HG03139 (cell line): ENCODE measurements at regions not wholly inside any gene's neighbourhood (a gene's known extent, or its start where the extent isn't known, plus 50 kb on each side); places are given as distances from the start of the nearest gene placed in this dataset.

Source experiments
- ATAC-seq: cut with Tn5 transposase; IDR thresholded peaks from one replicate; pipeline ENCODE4 v1.9.1; 2021; ENCODE audit not compliant: unreplicated experiment

GRCh38 chr2:82875858-82876257, 1583.2 kb downstream of the SUCLG1 start:
- ATAC-seq, result no peak

DNA sequence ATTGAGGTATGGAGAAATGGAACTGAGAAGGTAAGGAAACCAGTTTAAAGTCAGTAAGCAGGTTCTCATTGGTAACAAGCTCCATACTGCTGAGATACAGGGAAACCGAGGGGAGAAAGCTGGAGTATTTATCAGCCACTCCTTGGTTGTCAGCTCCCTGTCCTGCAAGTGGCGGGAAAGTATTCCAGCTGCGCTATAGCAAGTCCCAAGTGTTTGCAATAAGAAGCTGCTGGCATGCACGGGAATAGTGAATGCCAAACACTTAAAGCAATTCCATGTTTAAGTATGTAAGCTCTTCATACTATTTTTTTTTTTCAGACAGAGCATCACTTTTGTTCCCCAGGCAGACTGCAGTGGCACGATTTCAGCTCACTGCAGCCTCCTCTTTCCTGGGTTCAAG, 1601.1 kb downstream of the SUCLG1 start:
- no peak for ATAC-seq

DNA sequence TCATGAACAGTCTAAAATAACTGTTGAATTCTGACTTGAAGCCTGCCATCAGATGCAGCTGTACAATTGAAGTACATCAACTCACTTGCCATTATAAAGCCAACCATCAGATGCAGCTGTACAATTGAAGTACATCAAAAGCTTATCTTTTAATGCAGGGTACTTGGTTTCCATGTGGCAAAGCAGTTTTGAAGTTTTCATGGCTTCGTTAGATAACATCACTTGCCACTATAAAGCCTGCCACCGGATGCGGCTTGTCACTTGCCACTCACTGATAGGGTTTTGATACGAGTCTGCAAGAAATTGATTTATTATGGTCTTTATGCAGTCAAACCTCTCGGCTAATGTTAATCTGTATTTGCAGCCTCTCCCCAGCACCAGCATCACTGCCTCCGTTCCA, 1605.8 kb downstream of the SUCLG1 start:
- ATAC-seq, result no peak

GRCh38 chr2:82852787-82853186, 1606.3 kb downstream of the SUCLG1 start:
- ATAC-seq, result no peak

DNA sequence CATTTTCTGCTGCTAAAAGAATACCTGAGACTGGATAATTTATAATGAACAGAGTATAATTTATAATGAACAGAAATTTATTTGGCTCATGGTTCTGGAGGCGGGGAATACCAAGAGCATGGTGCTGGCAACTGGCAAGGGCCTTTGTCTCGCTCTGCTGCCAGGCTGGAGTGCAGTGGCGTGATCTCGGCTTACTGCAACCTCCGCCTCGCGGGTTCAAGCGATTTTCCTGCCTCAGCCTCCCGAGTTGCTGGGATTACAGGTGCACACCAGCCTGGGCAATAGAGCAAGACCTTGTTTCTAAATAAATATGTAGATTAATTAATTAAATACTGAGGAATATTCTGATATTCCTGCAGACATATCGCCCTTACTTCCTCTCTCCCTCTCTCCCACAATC, 1610.8 kb downstream of the SUCLG1 start:
- ATAC-seq, result no peak

DNA sequence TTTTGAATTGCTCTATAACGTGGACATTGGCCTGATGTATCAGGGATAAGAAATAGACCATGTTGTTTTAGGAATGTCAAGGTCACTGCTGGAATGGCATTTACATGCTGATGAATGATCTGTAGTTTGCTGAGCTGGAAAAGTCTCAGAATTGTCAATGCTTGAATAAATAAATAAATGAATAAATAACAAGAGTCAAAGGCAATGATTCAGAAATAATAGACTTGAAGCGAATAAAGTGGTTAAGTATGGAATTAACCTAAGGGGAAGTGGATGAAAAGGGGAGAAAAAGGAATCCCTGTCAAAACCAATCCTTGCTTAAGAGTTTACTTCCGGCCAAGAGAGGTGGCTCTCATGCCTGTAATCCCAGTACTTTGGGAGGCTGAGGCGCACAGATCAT, 1620.0 kb downstream of the SUCLG1 start:
- no peak for ATAC-seq

GRCh38 chr2:82837588-82838304, 1621.3 kb downstream of the SUCLG1 start:
- ATAC-seq, result no peak

DNA sequence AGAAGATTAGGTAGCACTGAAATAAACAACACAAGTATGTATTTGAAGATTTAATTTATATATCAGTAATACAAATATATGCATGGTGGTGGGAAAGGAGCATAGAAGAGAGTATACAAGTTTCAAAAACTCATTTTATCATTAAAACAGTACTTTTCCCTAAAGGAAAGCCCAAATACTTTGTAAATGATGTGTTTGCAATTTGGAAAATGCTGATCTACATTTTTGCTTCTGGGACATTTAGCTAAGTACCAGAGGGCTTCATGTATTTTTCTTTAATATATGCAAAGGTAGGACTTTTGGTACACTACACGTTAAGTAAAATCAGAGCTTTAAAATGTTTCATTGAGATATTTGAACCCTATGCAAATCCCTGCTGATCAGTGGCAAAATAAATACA, 1624.2 kb downstream of the SUCLG1 start:
- no peak for ATAC-seq

- ATAC-seq, result no peak
These were observed 1631.7 kb downstream of the SUCLG1 start for GRCh38 chr2:82827426-82827825.

DNA sequence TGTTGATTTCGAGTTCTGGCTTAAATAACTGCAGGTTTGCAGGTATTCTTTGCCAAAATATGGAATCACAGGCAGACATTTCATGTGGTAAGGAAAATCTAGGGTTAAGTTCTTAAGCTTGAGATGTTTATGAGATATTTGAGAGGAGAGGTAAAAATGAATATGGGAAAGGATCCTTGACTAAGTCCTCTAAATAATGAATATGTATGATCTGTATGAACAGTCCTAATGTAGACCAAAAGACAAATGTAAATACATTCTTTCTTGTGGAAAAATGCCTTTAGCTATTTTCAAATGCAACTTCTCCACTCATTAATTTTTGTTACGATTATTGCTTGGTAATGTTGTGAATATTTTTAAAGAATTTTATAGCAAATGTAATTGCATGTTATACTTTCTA, 1632.6 kb downstream of the SUCLG1 start:
- ATAC-seq, result no peak

DNA sequence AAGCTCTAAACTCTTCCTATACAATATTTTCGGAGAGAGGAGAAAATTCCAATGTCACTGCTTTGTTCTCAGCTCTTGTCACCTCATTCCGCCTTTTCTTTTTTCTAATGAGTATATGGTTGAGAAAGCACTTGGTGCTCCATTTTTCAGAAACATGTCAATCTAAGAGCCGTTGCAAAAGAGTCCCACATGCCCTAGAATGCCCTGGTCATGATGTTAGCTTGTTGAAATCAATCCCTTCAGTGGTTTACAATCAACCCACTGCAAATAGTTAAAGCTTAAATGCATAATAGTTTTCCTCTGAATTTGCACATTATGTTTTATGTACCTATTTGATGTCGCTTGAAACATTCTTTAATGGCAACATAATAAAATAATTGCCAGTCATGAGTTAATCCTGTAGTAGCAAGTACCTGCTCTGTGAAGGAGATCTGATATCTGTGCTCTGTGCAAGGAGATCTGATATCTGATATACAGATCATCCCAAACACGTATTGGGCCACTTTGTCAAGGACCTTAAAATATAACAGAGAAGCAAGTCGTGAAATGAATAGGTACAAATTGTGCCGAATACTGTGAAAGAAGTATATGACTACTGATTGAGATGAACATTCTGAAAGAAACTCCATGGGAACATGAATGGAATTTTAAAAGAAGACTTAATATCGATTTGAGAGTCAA, 1633.5 kb downstream of the SUCLG1 start:
- ATAC-seq, result no peak

DNA sequence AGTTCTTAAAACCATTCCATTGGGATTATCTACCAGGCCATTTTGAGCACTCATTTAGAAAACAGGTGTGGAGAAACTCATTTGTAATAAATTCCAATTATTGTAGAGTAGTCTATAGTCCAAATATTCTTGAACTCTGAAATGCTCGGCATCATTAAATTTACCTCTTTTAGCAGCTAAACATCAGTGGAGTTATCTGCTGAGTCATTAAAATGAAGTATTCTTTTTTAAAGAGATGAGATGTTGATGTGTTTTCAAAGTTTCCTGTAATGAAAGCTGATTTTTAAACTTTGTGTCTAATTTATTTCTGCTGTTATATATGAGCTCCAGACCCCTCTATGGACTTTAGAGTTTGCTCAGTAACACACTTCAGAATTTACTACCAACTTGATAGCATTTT, 1635.2 kb downstream of the SUCLG1 start:
- ATAC-seq, result no peak

DNA sequence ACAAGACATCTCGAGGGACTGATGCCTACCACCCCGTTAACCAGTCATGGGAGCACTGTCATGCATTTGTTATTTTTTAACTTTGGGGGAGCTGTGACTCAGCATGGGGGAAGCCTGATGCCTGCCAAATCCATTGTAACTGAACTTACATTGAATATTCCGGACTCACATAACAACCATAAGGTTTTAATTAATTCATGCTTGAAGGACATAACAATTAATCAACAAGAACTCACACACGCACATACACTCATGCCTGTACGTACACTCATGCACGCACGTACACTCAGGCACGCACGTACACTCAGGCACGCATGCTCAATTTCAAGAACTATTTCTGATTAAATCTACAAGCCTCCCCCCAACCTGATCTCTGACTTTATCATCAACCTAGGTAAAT, 1639.1 kb downstream of the SUCLG1 start:
- no peak for ATAC-seq

DNA sequence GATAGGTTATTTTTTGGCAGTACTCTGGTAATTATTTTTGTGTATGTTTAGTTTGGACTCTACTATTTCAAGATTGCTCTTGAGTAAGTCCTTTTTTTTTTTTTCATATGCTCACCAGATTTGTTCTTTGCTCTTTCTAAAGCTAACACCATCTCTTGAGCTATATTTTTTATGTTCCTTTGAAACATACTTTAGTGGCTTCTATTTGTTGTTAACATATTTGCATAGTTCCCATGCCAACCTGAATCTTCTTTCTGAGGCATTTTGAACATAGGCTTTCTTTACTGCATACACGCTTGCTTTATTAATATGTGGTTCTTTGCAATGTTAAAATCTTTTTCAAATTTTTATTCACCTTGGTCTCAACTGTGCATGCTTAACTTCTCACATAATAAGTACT, 1644.9 kb downstream of the SUCLG1 start:
- ATAC-seq, result no peak

GRCh38 chr2:82811946-82812345, 1647.1 kb downstream of the SUCLG1 start:
- ATAC-seq, result no peak

DNA sequence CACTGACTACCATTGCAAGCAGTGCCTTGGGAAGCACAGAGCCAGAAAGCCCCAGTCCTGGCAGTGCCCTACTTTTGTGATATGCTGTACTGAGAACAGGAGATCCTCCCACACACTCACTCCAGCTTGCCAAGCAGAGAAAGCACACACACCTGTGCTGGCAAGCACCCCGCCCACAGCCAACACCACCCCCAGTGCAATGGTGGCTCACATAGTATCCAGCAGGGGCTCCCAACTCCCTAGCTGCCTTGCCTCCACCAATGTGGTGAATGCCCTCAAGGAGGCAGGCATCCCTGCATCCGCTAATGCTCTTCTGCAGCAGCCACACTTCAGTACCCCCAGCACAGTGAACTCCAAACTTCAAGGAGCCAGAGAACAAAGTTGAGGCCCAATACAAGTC, 1655.8 kb downstream of the SUCLG1 start:
- ATAC-seq, result no peak

DNA sequence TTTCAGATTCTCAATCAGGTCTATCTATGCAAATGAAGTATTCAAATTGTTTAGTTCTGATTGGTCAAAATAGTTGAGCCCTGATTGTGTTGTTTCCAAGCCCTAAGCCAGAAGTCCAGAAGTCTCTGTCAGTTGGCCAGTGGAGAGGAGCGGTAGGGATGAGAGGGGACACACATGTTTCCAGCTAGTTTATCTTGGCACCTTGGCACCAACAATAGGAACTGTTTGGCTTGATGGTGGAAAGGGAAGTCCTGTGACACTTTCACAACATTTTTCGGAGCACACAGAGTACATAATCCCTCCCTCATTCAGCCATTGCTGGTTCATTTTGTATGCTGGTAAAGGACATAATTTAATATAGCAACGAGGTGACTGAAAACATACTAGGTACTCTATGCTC, 1661.6 kb downstream of the SUCLG1 start:
- ATAC-seq, result no peak

GRCh38 chr2:82796132-82796531, 1662.9 kb downstream of the SUCLG1 start:
- ATAC-seq, result no peak

- no peak for ATAC-seq
These were observed 1663.6 kb downstream of the SUCLG1 start for GRCh38 chr2:82795446-82795845.

DNA sequence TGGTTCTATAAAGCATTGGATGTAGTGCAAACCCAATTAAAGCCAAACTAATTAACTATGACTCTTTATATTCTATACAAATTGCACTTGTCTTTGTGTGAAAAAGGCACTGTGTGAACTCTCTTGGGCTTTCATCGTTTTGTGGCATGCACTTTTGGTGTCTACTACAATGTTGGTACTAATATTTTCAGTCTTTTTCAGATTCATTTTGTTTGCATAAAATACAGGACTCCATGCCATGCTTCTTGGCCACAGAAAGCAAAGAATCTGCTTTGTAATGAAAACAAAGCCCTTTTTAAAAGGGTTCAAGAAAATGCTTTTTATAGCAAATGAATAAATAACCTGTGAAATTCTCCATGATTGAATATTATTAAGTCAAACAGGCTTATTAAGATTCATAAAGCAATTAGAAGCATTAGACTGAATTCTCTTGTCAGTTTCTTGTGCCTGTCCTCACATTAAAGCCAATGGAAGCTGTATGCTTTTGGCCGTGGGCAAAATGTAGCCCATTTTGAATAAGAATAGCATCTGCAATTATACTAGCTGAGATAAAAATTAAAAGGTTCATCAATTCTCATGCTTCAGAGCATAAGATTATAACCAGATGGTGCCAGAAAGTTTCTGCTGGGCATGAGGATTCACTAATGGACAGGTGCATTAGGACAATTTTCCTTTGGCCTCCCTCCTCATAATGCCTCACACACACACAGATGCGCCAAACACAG, 1665.2 kb downstream of the SUCLG1 start:
- no peak for ATAC-seq

GRCh38 chr2:82792316-82792715, 1666.8 kb downstream of the SUCLG1 start:
- ATAC-seq, result no peak
